Progenitor cell of endocrine pancreas (in vitro differentiated cells): ENCODE measurements at regions not wholly inside any gene's neighbourhood (a gene's known extent, or its start where the extent isn't known, plus 50 kb on each side); places are given as distances from the start of the nearest gene placed in this dataset.

ENCODE experiments used
- DNase-seq: peaks from one replicate; pipeline ENCODE4 v3.0.0; 2021; ENCODE audit warnings: low spot score; ENCODE audit not compliant: unreplicated experiment
- H3K27ac Mint-ChIP-seq: 2 replicates; pipeline ENCODE4 v1.8.0; 2021; ENCODE audit warnings: mild to moderate bottlenecking, moderate library complexity, mixed read lengths
- H3K27me3 Mint-ChIP-seq: 2 replicates; pipeline ENCODE4 v1.8.0; 2021; ENCODE audit warnings: mixed read lengths
- H3K36me3 Mint-ChIP-seq: 2 replicates; pipeline ENCODE4 v1.8.0; 2022; ENCODE audit warnings: mixed read lengths; ENCODE audit not compliant: insufficient read depth
- H3K4me1 Mint-ChIP-seq: 2 replicates; pipeline ENCODE4 v1.8.0; 2021; ENCODE audit warnings: low read depth, mixed read lengths
- H3K4me3 Mint-ChIP-seq: 2 replicates; pipeline ENCODE4 v1.8.0; 2021; ENCODE audit warnings: low read depth, mild to moderate bottlenecking, moderate library complexity, mixed read lengths
- H3K9me3 Mint-ChIP-seq: 2 replicates; pipeline ENCODE4 v1.8.0; 2021; ENCODE audit warnings: low read depth, mixed read lengths
- TF ChIP-seq, protein P1 (sequence below): fragments of 200-600 bp; sonication (generic); IDR thresholded peaks from one replicate; pipeline ENCODE4 v1.5.0; 2021; ENCODE audit warnings: antibody characterized with exemption, mild to moderate bottlenecking; ENCODE audit not compliant: unreplicated experiment

- TF ChIP-seq, protein P1, sequence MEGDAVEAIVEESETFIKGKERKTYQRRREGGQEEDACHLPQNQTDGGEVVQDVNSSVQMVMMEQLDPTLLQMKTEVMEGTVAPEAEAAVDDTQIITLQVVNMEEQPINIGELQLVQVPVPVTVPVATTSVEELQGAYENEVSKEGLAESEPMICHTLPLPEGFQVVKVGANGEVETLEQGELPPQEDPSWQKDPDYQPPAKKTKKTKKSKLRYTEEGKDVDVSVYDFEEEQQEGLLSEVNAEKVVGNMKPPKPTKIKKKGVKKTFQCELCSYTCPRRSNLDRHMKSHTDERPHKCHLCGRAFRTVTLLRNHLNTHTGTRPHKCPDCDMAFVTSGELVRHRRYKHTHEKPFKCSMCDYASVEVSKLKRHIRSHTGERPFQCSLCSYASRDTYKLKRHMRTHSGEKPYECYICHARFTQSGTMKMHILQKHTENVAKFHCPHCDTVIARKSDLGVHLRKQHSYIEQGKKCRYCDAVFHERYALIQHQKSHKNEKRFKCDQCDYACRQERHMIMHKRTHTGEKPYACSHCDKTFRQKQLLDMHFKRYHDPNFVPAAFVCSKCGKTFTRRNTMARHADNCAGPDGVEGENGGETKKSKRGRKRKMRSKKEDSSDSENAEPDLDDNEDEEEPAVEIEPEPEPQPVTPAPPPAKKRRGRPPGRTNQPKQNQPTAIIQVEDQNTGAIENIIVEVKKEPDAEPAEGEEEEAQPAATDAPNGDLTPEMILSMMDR: no peak
- Mint-ChIP-seq H3K27me3 (no peaks in the 10 kb centered on the region), H3K27ac (no peak overlapping the region), H3K9me3 (peaks cover 3% of the 10 kb centered on the region), H3K4me3 (no peak overlapping the region), H3K4me1 (peaks cover 3% of the 10 kb centered on the region), H3K36me3 (no peaks in the 10 kb centered on the region)
- DNase-seq: no peak
Measured at GRCh38 chr7:41633690-41634089, 69.2 kb downstream of the INHBA start.

DNA sequence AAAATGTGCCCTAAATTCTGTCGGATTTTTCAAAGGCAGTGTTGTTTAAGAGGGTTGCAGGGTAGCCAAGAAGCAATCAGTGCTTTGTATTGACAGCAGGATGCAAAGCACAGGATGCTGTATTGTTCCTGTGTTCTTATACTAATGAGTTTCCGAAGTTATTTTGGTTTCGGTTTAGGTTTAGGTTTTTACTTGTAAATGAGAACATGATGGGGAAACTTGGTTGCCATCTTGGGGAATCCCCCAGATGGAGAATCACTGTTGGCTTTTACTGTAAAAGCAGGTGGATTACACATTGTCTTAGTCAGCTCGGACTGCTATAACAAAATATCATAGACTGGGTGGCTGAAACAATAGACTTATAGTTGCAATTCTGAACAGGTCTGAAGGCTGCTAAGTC lies 72.1 kb downstream of the INHBA start:
- TF ChIP-seq, protein P1: no peak
- Mint-ChIP-seq H3K27me3 (no peaks in the 10 kb centered on the region), H3K9me3 (peaks cover 3% of the 10 kb centered on the region), H3K27ac (no peak overlapping the region), H3K4me1 (peaks cover 3% of the 10 kb centered on the region), H3K4me3 (no peak overlapping the region), H3K36me3 (no peaks in the 10 kb centered on the region)
- no peak for DNase-seq

- H3K36me3 Mint-ChIP-seq: no peaks in the 10 kb centered on the region
- H3K27ac Mint-ChIP-seq: no peak overlapping the region
- no peak for DNase-seq
- TF ChIP-seq, protein P1: no peak
- peaks cover 3% of the 10 kb centered on the region for H3K4me1 Mint-ChIP-seq
- H3K9me3 Mint-ChIP-seq: peaks cover 3% of the 10 kb centered on the region
- H3K4me3 Mint-ChIP-seq: no peak overlapping the region
- H3K27me3 Mint-ChIP-seq: no peaks in the 10 kb centered on the region
Measured at GRCh38 chr7:41629711-41630111, 73.2 kb downstream of the INHBA start.

- no peak overlapping the region for H3K27ac Mint-ChIP-seq
- H3K36me3 Mint-ChIP-seq: no peaks in the 10 kb centered on the region
- peaks cover 3% of the 10 kb centered on the region for H3K9me3 Mint-ChIP-seq
- no peak overlapping the region for H3K4me3 Mint-ChIP-seq
- TF ChIP-seq, protein P1: no peak
- no peaks in the 10 kb centered on the region for H3K27me3 Mint-ChIP-seq
- DNase-seq: no peak
- H3K4me1 Mint-ChIP-seq: peaks cover 3% of the 10 kb centered on the region
Measured at GRCh38 chr7:41628901-41629300, 74.0 kb downstream of the INHBA start.

- Mint-ChIP-seq H3K9me3 (peaks cover 3% of the 10 kb centered on the region), H3K27ac (no peak overlapping the region), H3K4me3 (no peak overlapping the region), H3K36me3 (no peaks in the 10 kb centered on the region), H3K27me3 (no peaks in the 10 kb centered on the region), H3K4me1 (no peaks in the 10 kb centered on the region)
- DNase-seq: no peak
- TF ChIP-seq, protein P1: no peak
Measured at GRCh38 chr7:41627645-41628298, 75.1 kb downstream of the INHBA start.
